Stimulated activated CD4-positive, alpha-beta T cell treated with anti-CD3 and anti-CD28 coated beads, Interleukin-2, amount 100 ng/mL, for 48 hours (primary cell): ENCODE measurements at regions not wholly inside any gene's neighbourhood (a gene's known extent, or its start where the extent isn't known, plus 50 kb on each side); places are given as distances from the start of the nearest gene placed in this dataset.

Experiments
- DNase-seq, 2 donors: peaks; one replicate each; pipeline ENCODE4 v3.0.0-alpha.2; 2020

DNA sequence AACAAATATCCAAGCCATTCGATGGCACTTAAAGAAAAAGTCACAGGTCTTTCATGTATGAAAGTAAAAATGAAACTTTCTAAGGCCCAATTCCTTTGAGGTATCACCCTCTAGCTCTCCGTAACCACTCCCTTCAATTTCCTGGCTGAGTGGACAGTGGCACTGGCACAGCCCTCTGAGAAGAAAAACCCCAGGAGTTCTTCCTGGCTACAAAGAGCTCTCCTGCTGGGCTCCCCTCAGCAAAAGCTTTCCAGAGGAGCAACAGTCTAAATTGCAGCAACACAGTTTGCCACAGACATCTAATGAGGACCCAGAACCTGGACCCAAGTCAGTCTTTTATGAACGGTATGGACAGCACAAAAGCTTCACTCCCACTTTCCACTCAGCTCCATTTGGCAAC, 71.8 kb downstream of the FUNDC1 start:
- no peak for DNase-seq

GRCh38 chrX:44462850-44463249, 79.8 kb downstream of the FUNDC1 start:
- no peak for DNase-seq

DNA sequence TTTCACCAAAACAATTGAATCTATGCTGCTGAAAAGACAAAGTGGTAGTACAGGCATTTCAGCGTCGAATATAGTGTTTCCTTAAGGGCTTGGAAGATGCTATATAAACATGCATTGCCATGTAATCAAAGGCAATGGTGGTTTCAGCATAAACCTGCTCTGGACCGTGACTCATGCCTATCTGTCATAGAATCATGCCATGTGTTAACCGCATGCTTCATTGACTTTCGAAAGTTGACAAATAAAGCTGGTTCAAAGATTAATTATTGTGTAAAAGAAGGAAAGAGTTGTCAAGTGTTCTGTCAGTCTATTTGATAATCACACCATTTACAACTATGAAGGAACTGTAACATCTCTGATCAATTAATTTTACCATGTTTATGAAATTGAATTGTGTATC, 83.2 kb downstream of the FUNDC1 start:
- no peak for DNase-seq

GRCh38 chrX:44456685-44457084, 86.0 kb downstream of the FUNDC1 start:
- DNase-seq = no peak

DNA sequence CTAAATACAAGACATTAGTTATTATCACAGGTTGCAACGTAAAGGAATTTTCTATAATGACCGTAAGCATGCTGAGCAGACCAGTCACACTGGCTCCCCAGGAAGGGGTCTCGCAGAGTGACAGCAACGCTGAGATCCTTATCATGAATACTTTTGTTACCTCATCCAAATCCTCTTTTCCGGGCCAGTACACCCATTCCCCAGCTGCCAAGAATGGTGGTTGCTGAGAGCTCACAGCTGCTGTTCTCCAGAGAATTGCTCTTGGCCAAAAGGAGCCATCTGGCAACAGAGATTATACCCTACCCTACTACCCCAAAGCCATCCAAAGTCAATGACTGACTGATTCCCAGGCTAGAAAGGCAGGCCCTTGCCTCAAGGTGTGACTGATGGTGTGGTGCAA, 91.6 kb downstream of the FUNDC1 start:
- no peak for DNase-seq

- no peak for DNase-seq
Observed at GRCh38 chrX:44447214-44447613, 95.4 kb downstream of the FUNDC1 start.

- no peak for DNase-seq
Observed at GRCh38 chrX:44440006-44440405, 96.5 kb upstream of the EFHC2 start.

- no peak for DNase-seq
Observed at GRCh38 chrX:44439242-44439794, 95.8 kb upstream of the EFHC2 start.

DNA sequence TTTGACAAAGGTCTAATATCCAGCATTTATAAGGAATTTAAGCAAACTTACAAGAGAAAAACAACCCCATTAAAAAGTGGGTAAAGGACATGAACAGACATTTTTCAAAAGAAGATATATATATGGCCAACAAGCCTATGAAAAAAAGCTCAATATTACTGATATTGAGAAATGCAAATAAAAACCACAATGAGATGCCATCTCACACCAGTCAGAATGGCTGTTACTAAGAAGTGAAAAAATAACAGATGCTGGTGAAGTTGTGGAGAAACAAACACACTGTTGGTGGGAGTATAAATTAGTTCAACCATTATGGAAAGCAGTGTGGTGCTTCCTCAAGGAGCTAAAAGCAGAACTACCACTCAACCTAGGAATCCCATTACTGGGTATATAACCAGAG, 91.6 kb upstream of the EFHC2 start:
- DNase-seq = no peak

- no peak for DNase-seq
Observed at GRCh38 chrX:44433556-44433955, 90.1 kb upstream of the EFHC2 start.

- no peak for DNase-seq
Observed at GRCh38 chrX:44432641-44433040, 89.2 kb upstream of the EFHC2 start.

- DNase-seq = no peak
Observed at GRCh38 chrX:44431194-44431593, 87.7 kb upstream of the EFHC2 start.

- no peak for DNase-seq
Observed at GRCh38 chrX:44428989-44429627, 85.6 kb upstream of the EFHC2 start.

- DNase-seq = no peak
Observed at GRCh38 chrX:44422631-44423030, 79.2 kb upstream of the EFHC2 start.

DNA sequence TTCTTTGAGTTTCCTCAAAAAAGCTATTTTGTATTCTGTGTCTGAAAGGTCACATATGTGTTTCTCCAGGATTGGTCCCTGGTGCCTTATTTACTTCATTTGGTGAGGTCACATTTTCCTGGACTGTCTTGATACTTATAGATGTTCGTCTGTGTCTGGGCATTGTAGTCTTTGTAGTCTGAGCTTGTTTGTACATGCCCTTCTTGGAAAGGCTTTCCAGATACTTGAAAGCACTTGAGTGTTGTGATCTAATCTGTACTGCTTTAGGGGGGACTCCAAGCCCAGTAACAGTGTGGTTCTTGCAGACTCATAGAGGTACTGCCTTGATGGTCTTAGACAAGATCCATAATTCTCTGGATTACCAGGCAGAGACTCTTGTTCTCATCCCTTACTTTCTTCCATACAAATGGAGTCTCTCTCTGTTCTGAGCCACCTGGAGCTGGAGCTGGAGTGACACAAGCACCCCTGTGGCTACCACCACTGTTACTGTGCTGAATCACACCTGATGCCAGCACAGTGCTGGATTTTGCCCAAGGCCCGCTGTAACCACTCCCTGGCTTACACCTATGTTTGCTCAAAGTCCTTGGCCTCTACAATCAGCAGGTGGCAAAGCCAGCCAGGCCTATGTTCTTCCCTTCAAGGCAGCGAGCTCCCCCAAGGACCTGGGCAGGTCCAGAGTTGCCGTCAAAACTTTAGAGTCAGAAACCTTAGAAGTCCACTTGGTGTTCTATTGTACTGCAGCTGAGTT, 72.3 kb upstream of the EFHC2 start:
- DNase-seq = no peak

DNA sequence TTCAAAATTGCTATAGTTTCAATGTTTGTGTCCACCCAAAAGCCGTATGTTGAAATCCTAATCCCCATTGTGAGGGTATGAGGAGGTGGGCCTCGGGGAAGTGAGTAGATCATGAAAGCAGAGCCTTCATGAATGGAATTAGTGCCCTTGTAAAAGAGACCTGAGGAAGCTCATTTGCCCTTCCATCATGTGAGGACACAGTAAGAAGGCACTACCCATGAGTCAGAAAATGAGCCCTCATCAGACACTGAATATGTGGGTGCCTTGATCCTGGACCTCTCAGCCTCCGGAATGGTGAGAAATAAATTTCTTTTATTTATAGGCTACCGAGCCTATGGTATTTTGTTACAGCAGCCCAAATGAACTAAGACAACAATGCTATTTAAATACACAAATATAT, 57.7 kb upstream of the EFHC2 start:
- no peak for DNase-seq

DNA sequence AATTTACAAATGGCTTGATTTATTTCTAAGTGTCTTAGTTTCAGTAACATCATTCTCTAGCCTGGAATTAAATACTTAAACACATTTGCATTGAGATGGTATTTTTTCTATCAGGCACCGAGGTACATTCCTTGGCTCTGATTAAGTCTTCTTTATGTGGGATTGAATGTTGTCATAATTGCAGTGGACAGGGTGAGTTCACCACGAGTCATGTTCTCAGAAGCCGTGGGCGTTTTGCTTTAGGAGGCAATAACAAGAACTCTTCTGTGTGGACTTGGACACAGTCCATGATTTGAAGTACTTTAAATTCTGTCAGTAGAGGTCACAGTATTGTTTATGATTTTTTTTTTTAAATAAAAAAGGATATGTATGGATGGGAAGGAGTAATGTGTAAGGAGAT, 57.1 kb upstream of the EFHC2 start:
- DNase-seq = peak; percentile 9 to 22

- DNase-seq = no peak
Observed at GRCh38 chrX:44400161-44400560, 56.7 kb upstream of the EFHC2 start.
